SK-N-MC (cell line): ENCODE measurements at regions not wholly inside any gene's neighbourhood (a gene's known extent, or its start where the extent isn't known, plus 50 kb on each side); places are given as distances from the start of the nearest gene placed in this dataset.
"Not testable (repeated sequence)": the region's sequence is repeated elsewhere in the genome, so short reads cannot be mapped to it uniquely, and the experiment has no call there.

Experiments used
- DNase-seq: peaks from one replicate; pipeline ENCODE4 v3.0.0-alpha.2; 2011; ENCODE audit warnings: low read depth, low spot score
- H3K27ac ChIP-seq: fragments of 200-600 bp; sonication (generic); 2 replicates; pipeline ENCODE4 v1.5.1; 2016; ENCODE audit warnings: mixed run types
- H3K36me3 ChIP-seq: fragments of 200-600 bp; sonication (generic); 2 replicates; pipeline ENCODE4 v1.6.1; 2017; ENCODE audit warnings: antibody characterized with exemption, low read length, mixed read lengths; ENCODE audit not compliant: insufficient read depth
- H3K4me3 ChIP-seq: fragments of 200-600 bp; sonication (generic); 2 replicates; pipeline ENCODE4 v1.5.1; 2016
- H3K9ac ChIP-seq: fragments of 200-600 bp; sonication (generic); 2 replicates; pipeline ENCODE4 v1.8.0; 2017; ENCODE audit warnings: mixed run types, mixed read lengths; ENCODE audit not compliant: insufficient read length
- H3K9me3 ChIP-seq: fragments of 200-600 bp; sonication (generic); 2 replicates; pipeline ENCODE4 v1.6.1; 2017; ENCODE audit warnings: low read depth, mild to moderate bottlenecking, antibody characterized with exemption, low read length, moderate library complexity, mixed read lengths
- EZH2 ChIP-seq: fragments of 200-600 bp; sonication (generic); IDR thresholded peaks from one replicate; pipeline ENCODE4 v1.6.1; 2017; ENCODE audit warnings: antibody characterized with exemption
- FOXP2 ChIP-seq: optimal IDR thresholded peaks from 2 replicates; pipeline ENCODE3; 2011; ENCODE audit warnings: mild to moderate bottlenecking, moderate library complexity; ENCODE audit not compliant: insufficient read depth; ENCODE audit errors: extremely low read length, control extremely low read depth
- POLR2AphosphoS5 ChIP-seq: IDR thresholded peaks from 2 replicates; pipeline ENCODE4 v1.6.1; 2012; ENCODE audit warnings: mild to moderate bottlenecking, low read depth, low read length, borderline replicate concordance

GRCh38 chr4:32930700-32931099 is 2210.5 kb downstream of the PCDH7 start:
- TF ChIP-seq EZH2 (no peak), FOXP2 (no peak), POLR2AphosphoS5 (no peak)
- Histone ChIP-seq H3K4me3 (no peak overlapping the region), H3K9ac (no peak overlapping the region), H3K36me3 (no peaks in the 10 kb centered on the region), H3K9me3 (no peaks in the 10 kb centered on the region), H3K27ac (no peak overlapping the region)
- DNase-seq: no peak

- Histone ChIP-seq H3K9ac (no peak overlapping the region), H3K4me3 (no peak overlapping the region), H3K27ac (no peak overlapping the region), H3K36me3 (no peaks in the 10 kb centered on the region), H3K9me3 (no peaks in the 10 kb centered on the region)
- DNase-seq: no peak
- TF ChIP-seq EZH2 (no peak), FOXP2 (no peak), POLR2AphosphoS5 (no peak)
Measured at GRCh38 chr4:32931475-32931874, 2211.3 kb downstream of the PCDH7 start.

DNA sequence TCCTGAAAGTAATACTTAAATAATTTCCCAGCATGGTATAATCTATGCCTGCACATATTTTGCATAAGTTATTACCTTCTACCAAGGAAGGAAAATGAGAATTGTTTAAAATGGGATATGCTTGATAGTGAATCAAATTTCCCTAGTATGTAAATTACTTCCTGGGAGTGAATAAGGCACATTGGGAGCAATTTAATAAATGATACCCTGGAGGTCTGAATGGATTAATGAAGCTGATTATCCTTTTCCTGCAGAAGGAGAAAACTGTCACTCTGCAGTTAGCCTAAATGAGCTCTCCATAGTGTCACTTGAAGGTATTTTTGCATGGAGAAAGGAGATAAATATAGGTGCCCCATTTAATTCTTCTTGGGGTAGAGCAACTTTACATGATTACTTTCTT is 2212.0 kb downstream of the PCDH7 start:
- DNase-seq: no peak
- Histone ChIP-seq H3K27ac (no peak overlapping the region), H3K4me3 (no peak overlapping the region), H3K9ac (no peak overlapping the region), H3K9me3 (no peaks in the 10 kb centered on the region), H3K36me3 (no peaks in the 10 kb centered on the region)
- TF ChIP-seq POLR2AphosphoS5 (no peak), FOXP2 (no peak), EZH2 (no peak)

GRCh38 chr4:32939222-32939621 is 2219.1 kb downstream of the PCDH7 start:
- not testable (repeated sequence) for H3K27ac ChIP-seq, H3K9me3 ChIP-seq, H3K4me3 ChIP-seq, H3K36me3 ChIP-seq, H3K9ac ChIP-seq, DNase-seq

DNA sequence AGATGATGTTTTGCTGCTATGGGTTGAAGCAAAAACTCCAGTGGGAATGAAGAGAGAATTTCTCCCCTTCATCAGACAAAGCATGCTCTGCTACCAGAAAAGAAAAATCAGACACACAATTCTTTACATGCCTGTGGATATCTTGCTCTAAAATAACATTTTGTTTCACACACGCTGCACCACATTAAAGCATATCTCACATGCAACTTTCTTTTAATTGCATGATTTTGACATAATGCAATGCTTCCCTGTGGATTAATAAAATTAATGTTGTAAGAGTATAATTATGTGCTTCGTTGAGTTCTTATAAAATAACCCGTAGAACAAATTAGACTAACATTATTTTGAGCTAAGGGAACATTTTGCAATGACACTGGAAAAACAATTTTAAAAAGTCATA is 2230.7 kb downstream of the PCDH7 start:
- no peak for TF ChIP-seq FOXP2
- TF ChIP-seq POLR2AphosphoS5: no peak
- no peak for TF ChIP-seq EZH2
- Histone ChIP-seq H3K9ac (no peak overlapping the region), H3K36me3 (no peaks in the 10 kb centered on the region), H3K4me3 (no peak overlapping the region), H3K27ac (no peak overlapping the region), H3K9me3 (no peaks in the 10 kb centered on the region)
- no peak for DNase-seq

- TF ChIP-seq FOXP2: no peak
- TF ChIP-seq EZH2: no peak
- no peak overlapping the region for H3K9ac ChIP-seq
- H3K36me3 ChIP-seq: no peaks in the 10 kb centered on the region
Measured at GRCh38 chr4:32958586-32958985, 2238.4 kb downstream of the PCDH7 start.

GRCh38 chr4:32962100-32962499 is 2241.9 kb downstream of the PCDH7 start:
- no peak overlapping the region for H3K4me3 ChIP-seq
- DNase-seq: no peak
- H3K36me3 ChIP-seq: no peaks in the 10 kb centered on the region
- TF ChIP-seq POLR2AphosphoS5 (no peak), EZH2 (no peak)
- H3K9ac ChIP-seq: no peak overlapping the region
- no peaks in the 10 kb centered on the region for H3K9me3 ChIP-seq
- H3K27ac ChIP-seq: no peak overlapping the region

More at GRCh38 chr4:32958586-32958985, 2238.4 kb downstream of the PCDH7 start:
- H3K4me3 ChIP-seq: no peak overlapping the region
- H3K27ac ChIP-seq: no peak overlapping the region
- DNase-seq: no peak
- H3K9me3 ChIP-seq: no peaks in the 10 kb centered on the region

DNA sequence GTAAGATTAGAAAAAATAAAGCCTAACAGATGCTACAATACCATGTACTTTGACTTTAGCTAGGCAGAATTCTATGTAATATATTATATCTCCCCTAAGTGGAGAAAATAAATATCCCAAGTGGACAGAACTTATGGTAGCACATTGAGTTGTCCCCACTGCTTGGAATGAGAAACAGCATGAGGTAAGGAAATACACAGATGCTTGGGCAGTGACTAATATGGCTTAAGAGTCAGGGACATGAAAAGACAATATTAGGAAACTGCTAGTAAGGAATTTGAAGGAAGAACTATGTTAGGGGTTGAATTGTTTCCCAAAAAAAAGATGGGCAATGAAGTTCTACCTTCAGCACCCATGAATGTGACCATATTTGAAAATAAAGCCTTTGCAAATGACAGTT is 2265.1 kb downstream of the PCDH7 start:
- Histone ChIP-seq H3K9me3 (no peaks in the 10 kb centered on the region), H3K36me3 (no peaks in the 10 kb centered on the region), H3K4me3 (no peak overlapping the region), H3K27ac (no peak overlapping the region), H3K9ac (no peak overlapping the region)
- no peak for DNase-seq
- TF ChIP-seq FOXP2 (no peak), EZH2 (no peak), POLR2AphosphoS5 (no peak)

- no peak overlapping the region for H3K4me3 ChIP-seq
- H3K9me3 ChIP-seq: no peaks in the 10 kb centered on the region
- no peak for TF ChIP-seq FOXP2
- no peak for TF ChIP-seq EZH2
- TF ChIP-seq POLR2AphosphoS5: no peak
- no peak overlapping the region for H3K27ac ChIP-seq
- no peaks in the 10 kb centered on the region for H3K36me3 ChIP-seq
- DNase-seq: no peak
- H3K9ac ChIP-seq: no peak overlapping the region
Measured at GRCh38 chr4:32986236-32986635, 2266.1 kb downstream of the PCDH7 start.
